Activated CD4-positive, alpha-beta T cell treated with anti-CD3 and anti-CD28 coated beads for 36 hours (primary cell): ENCODE measurements at regions not wholly inside any gene's neighbourhood (a gene's known extent, or its start where the extent isn't known, plus 50 kb on each side); places are given as distances from the start of the nearest gene placed in this dataset.

ENCODE experiments used
- ATAC-seq: fragments of 200-7000 bp; cut with Tn5 transposase; one replicate; pipeline ENCODE4 v1.10.0; 2021; ENCODE audit warnings: mild to moderate bottlenecking, moderate library complexity
- CTCF ChIA-PET: fragments of 350-600 bp; sonication (Branson Sonifier 250); formaldehyde crosslinking; loops from one replicate; lab custom pipeline; 2021; ENCODE audit warnings: antibody characterized with exemption; lab: Charles Lee
- POLR2A ChIA-PET: fragments of 350-600 bp; sonication (Branson Sonifier 250); formaldehyde crosslinking; loops from one replicate; lab custom pipeline; 2021; ENCODE audit warnings: antibody characterized with exemption, inconsistent platforms; lab: Charles Lee
- DNase-seq: peaks from one replicate; pipeline ENCODE4 v3.0.0-alpha.2; 2020
- H3K27ac Mint-ChIP-seq: one replicate; pipeline ENCODE4 v1.8.0; 2021; ENCODE audit warnings: mixed read lengths
- H3K27me3 Mint-ChIP-seq: one replicate; pipeline ENCODE4 v1.8.0; 2021; ENCODE audit warnings: mixed read lengths
- H3K36me3 Mint-ChIP-seq: one replicate; pipeline ENCODE4 v1.8.0; 2021; ENCODE audit warnings: low read depth, mixed read lengths
- H3K4me1 Mint-ChIP-seq: one replicate; pipeline ENCODE4 v1.8.0; 2021; ENCODE audit warnings: mixed read lengths
- H3K4me3 Mint-ChIP-seq: one replicate; pipeline ENCODE4 v1.8.0; 2021; ENCODE audit warnings: mild to moderate bottlenecking, moderate library complexity, mixed read lengths
- H3K9me3 Mint-ChIP-seq: one replicate; pipeline ENCODE4 v1.8.0; 2021; ENCODE audit warnings: low read depth, mixed read lengths
- intact Hi-C, 2 experiments: fragments of 100-400 bp; cut with DNase I in 1 of 2; cut with micrococcal nuclease in 1 of 2; formaldehyde crosslinking; loops; one replicate each; pipeline versions ENCODE4 v1.14.2 to v1.15.1; 2022 to 2024; cut with DNase I, micrococcal nuclease

DNA sequence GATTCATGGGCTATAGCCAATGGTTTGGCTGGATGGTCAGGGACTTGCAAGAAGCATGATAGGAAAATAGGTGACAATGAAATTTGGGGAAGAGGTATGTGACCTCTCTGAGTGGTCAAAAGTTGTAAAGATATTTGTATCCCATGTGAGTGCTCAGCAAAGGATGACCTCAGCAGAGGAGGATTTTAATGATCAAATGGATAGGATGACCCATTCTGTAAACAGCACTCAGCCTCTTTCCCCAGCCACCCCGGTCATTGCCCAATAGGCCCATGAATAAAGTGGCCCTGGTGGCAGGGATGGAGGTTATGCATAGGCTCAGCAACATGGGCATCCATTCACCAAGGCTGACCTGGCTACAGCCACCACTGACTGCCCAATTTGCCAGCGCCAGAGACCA lies 138.4 kb upstream of the SPDL1 start:
- no peaks in the 10 kb centered on the region for H3K4me1 Mint-ChIP-seq
- no peak for ATAC-seq
- intact Hi-C loops: no loop called here
- ChIA-PET CTCF (no interaction called here), POLR2A (no interaction called here)
- no peak overlapping the region for H3K27ac Mint-ChIP-seq
- H3K36me3 Mint-ChIP-seq: no peaks in the 10 kb centered on the region
- no peaks in the 10 kb centered on the region for H3K9me3 Mint-ChIP-seq
- H3K4me3 Mint-ChIP-seq: no peak overlapping the region
- no peaks in the 10 kb centered on the region for H3K27me3 Mint-ChIP-seq
- DNase-seq: no peak

DNA sequence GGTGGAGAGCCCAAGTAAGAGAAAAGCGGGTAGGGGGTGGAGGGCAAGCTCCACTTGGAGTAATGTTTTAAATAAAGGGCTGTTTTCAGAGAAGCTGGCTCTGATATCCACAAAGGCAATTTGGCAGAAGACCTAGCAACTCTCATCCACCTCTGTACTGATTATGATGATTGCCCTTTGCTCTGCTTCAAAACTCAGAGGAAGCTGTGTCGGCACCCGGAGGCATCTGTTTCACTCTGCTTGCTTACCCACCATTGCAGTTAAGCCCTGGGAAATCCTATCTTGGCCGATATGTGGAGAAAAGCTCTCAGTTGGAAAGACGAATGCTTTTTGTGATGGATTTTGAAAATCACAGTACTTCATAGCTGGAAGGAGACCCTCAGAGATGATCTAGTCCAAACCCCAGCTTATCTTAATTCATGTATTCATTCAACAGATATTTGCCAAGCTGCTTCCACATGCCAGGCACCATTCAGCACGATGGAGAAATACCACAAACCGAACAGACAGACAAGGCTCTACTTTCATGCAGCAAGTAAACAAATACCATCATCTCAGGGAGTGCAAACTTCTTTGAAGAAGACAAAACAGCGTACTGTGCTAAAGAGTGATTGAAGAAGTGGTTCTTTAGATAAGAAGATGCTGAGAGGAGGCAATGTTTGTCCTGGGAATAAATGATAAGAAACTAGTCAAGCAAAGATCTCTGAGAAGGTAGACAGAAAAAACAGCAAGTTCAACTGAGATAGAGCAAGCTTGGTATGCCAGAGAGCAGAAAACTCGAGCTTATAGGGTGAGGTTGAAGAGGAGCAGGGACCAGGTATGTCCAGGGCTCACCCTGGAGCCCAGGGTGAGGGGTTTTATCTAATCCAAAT lies 140.4 kb upstream of the SPDL1 start:
- CTCF ChIA-PET: no interaction called here
- no peak overlapping the region for H3K27ac Mint-ChIP-seq

DNA sequence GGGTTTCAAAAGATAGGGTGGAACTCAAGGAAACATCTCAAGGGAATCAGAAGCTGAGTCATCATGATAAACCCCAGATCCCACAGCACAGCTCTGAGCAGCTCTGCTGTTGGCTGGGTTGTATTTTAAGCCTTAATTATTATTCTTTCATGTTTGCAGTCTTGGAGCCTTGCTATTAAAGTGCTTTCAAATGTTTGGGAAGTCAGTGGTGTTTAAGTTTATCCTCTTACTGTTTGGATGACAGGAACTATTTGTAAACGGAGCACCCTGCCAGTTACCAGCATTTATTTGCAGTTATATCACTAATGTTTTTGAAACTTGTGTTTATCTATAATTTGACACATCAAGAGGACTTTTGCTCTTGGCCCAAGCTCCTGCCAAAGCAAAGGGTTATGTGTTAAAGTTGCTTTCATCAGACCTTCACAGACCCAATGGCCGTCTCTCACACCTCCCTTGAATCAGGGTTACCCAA lies 141.1 kb upstream of the SPDL1 start:
- ATAC-seq (no peak), DNase-seq (no peak)
- H3K9me3 Mint-ChIP-seq: no peaks in the 10 kb centered on the region
- no peak overlapping the region for H3K27ac Mint-ChIP-seq
- no peaks in the 10 kb centered on the region for H3K27me3 Mint-ChIP-seq
- POLR2A ChIA-PET: no interaction called here
- intact Hi-C loops: no loop called here
- CTCF ChIA-PET: interaction anchor here (1.0 kb wide), 1 partner anchor 423 kb away, joined by 4 read pairs; no protein-coding TSS in a partner anchor
- no peak overlapping the region for H3K4me3 Mint-ChIP-seq
- H3K36me3 Mint-ChIP-seq: no peaks in the 10 kb centered on the region
- H3K4me1 Mint-ChIP-seq: no peaks in the 10 kb centered on the region

More for the DNA sequence above, 140.4 kb upstream of the SPDL1 start:
- Mint-ChIP-seq H3K4me3 (no peak overlapping the region), H3K27me3 (no peaks in the 10 kb centered on the region), H3K36me3 (no peaks in the 10 kb centered on the region), H3K4me1 (no peaks in the 10 kb centered on the region), H3K9me3 (no peaks in the 10 kb centered on the region)
- POLR2A ChIA-PET: no interaction called here
- no peak for DNase-seq
- intact Hi-C loops: no loop called here
- no peak for ATAC-seq

DNA sequence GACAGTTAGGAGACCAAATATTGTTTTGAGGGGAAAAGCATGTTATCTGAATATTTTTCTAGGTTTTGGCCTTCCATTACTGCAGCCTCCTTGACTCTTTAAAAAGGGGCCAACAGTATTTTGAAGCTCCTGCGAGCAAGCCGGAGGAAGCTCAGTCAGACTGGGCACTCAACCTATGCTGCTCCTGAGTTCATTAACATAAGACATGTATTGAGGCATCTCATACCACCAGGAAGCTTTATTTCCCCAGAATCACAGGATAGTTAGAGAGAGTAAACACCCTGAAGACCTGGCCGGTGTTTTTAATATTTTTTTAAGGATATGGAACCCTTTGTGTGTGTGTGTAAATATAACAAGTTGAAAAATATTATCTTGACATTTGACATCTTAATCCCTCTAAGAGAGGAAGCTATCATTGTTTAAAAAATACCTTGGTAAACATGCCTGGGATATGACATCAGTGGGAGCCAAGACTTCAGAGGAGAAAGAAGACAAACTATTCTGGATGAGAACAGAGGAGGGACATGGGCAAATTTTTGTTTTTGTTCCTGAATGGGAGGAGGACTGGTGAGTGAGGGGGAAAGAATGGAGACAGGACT lies 139.3 kb upstream of the SLIT3 start:
- H3K9me3 Mint-ChIP-seq: no peaks in the 10 kb centered on the region
- no peaks in the 10 kb centered on the region for H3K4me1 Mint-ChIP-seq
- ChIA-PET POLR2A (interaction anchor here (0.6 kb wide), 1 partner anchor 1284 kb away, joined by 5 read pairs; no protein-coding TSS in a partner anchor), CTCF (no interaction called here)
- H3K27me3 Mint-ChIP-seq: no peaks in the 10 kb centered on the region
- intact Hi-C loops: no loop called here
- no peak overlapping the region for H3K4me3 Mint-ChIP-seq
- no peaks in the 10 kb centered on the region for H3K36me3 Mint-ChIP-seq
- DNase-seq: no peak
- H3K27ac Mint-ChIP-seq: no peak overlapping the region
- ATAC-seq: no peak

DNA sequence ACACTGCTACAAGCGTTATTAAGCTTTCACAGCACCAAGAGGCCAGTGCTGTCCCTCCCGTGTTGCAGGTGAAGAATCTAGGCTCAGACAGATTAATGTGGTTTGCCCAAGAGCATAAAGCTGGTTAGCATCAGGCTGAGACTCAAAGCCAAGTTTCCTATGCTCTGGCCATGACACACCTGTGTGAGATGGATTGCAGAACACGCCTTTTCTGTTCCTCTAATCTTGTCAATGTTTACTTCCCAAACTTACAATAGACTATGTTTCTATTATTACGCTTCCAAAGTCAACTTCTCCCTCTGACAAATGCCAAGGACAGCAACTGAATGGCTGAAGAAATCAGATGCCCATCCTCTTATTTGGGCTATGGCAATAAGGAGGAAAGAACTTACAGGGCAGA lies 138.4 kb upstream of the SLIT3 start:
- H3K4me3 Mint-ChIP-seq: no peak overlapping the region
- no peak for ATAC-seq
- POLR2A ChIA-PET: no interaction called here
- no peaks in the 10 kb centered on the region for H3K27me3 Mint-ChIP-seq
- no peak for DNase-seq
- H3K27ac Mint-ChIP-seq: no peak overlapping the region
- no peaks in the 10 kb centered on the region for H3K36me3 Mint-ChIP-seq
- CTCF ChIA-PET: no interaction called here
- no peaks in the 10 kb centered on the region for H3K9me3 Mint-ChIP-seq
- H3K4me1 Mint-ChIP-seq: no peaks in the 10 kb centered on the region
- intact Hi-C loops: no loop called here

DNA sequence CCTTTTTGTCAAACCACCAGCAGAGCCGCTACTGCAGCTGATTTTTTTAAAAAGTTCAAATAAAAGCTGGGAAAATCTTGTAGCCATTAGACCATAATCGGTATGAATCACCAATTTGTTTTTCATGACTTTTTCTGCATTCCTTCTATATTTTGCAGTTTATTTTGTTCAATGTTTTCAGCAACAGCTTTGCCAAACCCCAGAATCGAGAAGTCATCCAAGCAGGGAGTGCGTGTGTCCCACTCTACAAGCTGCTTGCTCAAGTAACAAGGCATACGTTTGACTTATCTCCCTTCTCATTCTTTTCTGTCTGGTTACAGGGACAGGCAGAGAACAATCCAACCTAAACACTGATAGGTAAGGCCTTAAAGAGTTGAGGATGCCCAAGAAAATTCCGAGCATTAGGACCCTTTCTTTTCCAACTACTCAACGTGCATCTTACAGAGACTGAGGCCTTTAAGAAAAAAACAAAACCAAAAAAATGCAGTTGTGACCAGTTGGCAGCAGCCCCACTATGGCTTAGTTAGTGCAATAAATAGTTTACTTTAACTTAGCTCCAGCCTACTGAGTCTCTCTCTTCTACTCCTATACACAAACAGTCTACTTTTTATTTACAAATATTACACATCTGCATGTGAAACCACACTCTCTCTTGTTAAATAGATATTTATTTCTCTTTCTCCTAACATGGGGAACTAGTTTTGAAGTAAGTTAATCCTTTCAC lies 134.7 kb upstream of the SLIT3 start:
- DNase-seq (no peak), ATAC-seq (no peak)
- Mint-ChIP-seq H3K4me3 (no peak overlapping the region), H3K36me3 (no peaks in the 10 kb centered on the region), H3K27me3 (peaks cover 3% of the 10 kb centered on the region), H3K27ac (no peak overlapping the region), H3K4me1 (no peaks in the 10 kb centered on the region), H3K9me3 (no peaks in the 10 kb centered on the region)
- ChIA-PET POLR2A (no interaction called here), CTCF (no interaction called here)
- intact Hi-C loops: no loop called here

DNA sequence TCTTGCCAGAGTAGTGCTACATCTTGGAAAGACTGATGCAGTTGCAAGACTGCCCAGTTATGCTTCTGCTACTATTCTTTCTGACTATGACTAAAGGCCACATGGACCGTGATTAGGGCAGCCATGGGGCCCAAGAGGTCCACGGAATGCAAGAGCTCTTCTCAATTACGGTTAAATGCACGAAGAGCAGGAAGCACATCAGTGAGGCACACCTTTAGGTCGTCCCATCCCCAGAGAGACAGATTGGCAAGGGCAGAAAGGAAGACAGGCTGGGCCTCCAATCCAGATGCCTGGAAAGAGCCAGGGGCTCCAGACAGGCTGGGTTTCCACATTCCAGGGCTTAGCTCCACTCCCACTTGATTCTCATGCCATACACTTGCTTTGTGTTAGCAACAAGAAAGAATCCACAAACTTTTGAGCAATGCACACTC lies 132.3 kb upstream of the SLIT3 start:
- ChIA-PET CTCF (no interaction called here), POLR2A (no interaction called here)
- Mint-ChIP-seq H3K36me3 (no peaks in the 10 kb centered on the region), H3K27ac (no peak overlapping the region), H3K4me3 (no peak overlapping the region), H3K4me1 (no peaks in the 10 kb centered on the region), H3K9me3 (no peaks in the 10 kb centered on the region), H3K27me3 (peaks cover 3% of the 10 kb centered on the region)
- ATAC-seq (no peak), DNase-seq (no peak)
- intact Hi-C loops: no loop called here

DNA sequence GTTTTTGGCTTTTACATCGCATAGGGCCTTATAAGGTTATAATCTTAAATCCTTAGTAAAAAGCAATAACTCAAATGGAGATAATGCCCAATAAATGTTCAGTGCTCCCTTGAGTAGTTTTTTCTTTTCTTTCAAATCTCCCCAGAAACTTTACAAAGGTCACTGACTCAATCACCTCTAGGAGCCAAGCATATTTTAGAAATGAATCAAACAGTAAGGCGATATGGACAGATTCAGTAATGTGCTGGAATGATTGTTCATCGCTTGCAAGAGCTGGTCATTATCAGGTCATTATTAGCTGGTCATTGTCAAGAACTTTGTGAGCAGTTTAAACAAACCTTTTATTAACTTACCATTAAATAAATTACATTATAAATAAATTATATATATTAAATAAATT lies 130.4 kb upstream of the SLIT3 start:
- POLR2A ChIA-PET: no interaction called here
- no peak overlapping the region for H3K4me3 Mint-ChIP-seq
- intact Hi-C loops: no loop called here

DNA sequence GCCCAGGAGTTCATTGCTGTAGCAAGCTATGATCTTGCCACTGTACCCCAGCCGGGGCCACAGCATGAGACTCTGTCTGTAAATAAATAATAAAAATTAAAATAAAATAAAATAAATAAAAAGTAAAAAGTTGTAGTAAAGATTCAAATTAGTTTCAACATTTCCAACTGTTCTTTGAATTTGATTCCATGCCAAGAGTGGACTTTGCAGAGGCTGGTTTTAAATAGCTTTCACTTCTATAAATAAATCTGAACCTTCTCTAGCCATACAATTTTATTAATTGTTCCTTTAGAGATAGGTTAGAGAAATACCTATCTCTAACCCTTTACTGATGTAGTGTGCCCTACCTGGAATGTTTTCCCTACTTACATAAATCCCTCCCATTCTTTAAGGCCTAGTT lies 129.7 kb upstream of the SLIT3 start:
- intact Hi-C loops: no loop called here
- no peak overlapping the region for H3K27ac Mint-ChIP-seq
- DNase-seq (no peak), ATAC-seq (no peak)
- H3K9me3 Mint-ChIP-seq: no peaks in the 10 kb centered on the region
- POLR2A ChIA-PET: no interaction called here
- CTCF ChIA-PET: no interaction called here
- no peak overlapping the region for H3K4me3 Mint-ChIP-seq
- H3K27me3 Mint-ChIP-seq: peaks cover 4% of the 10 kb centered on the region
- no peaks in the 10 kb centered on the region for H3K4me1 Mint-ChIP-seq
- no peaks in the 10 kb centered on the region for H3K36me3 Mint-ChIP-seq

More for the DNA sequence above, 130.4 kb upstream of the SLIT3 start:
- H3K4me1 Mint-ChIP-seq: no peaks in the 10 kb centered on the region
- no peaks in the 10 kb centered on the region for H3K36me3 Mint-ChIP-seq
- CTCF ChIA-PET: no interaction called here
- no peaks in the 10 kb centered on the region for H3K9me3 Mint-ChIP-seq
- peaks cover 3% of the 10 kb centered on the region for H3K27me3 Mint-ChIP-seq
- ATAC-seq (no peak), DNase-seq (no peak)
- no peak overlapping the region for H3K27ac Mint-ChIP-seq

DNA sequence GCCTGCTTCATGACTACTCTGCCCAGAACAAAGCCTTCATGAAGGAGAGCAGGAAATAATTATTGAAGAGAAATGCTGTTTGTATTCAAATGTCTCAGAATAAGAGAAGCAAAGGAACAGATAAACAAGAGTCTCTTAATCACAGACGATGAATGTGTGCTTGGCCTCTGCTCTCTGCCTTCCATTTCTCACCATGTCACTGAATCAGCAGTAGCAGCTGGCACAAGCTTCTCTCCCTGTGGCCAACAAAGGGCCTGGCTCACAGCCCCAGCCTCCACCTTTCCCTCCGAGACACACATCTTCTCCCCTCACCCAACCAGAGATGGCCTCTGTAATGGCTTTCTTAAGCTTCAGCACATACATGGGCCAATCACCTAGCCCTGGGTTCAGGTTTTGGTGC lies 128.1 kb upstream of the SLIT3 start:
- intact Hi-C loops: no loop called here
- DNase-seq (no peak), ATAC-seq (no peak)
- CTCF ChIA-PET: no interaction called here
- H3K36me3 Mint-ChIP-seq: no peaks in the 10 kb centered on the region
- H3K4me1 Mint-ChIP-seq: no peaks in the 10 kb centered on the region
- H3K9me3 Mint-ChIP-seq: no peaks in the 10 kb centered on the region
- POLR2A ChIA-PET: no interaction called here
- no peak overlapping the region for H3K27ac Mint-ChIP-seq
- H3K27me3 Mint-ChIP-seq: peaks cover 4% of the 10 kb centered on the region
- no peak overlapping the region for H3K4me3 Mint-ChIP-seq

DNA sequence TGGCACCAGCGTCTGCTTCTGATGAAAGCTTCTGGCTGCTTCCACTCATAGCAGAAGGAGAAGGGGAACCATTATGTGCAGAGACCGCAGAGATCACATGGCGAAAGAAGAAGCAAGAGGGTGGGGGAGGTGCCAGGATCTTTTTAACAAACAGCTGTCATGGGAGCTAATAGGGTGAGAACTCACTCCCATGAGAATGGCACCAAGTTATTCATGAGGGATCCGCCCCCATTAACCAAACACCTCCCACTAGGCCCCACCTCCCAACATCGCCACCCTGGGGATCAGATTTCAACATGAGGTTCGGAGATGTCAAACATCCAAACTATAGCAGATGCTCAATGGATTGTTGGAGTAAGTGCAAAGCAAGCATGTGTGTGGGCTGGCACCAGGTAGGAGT lies 125.8 kb upstream of the SLIT3 start:
- H3K27me3 Mint-ChIP-seq: peaks cover 2% of the 10 kb centered on the region
- no peak overlapping the region for H3K4me3 Mint-ChIP-seq
- no peak overlapping the region for H3K27ac Mint-ChIP-seq
- H3K36me3 Mint-ChIP-seq: no peaks in the 10 kb centered on the region
- DNase-seq (no peak), ATAC-seq (no peak)
- ChIA-PET POLR2A (no interaction called here), CTCF (no interaction called here)
- no peaks in the 10 kb centered on the region for H3K9me3 Mint-ChIP-seq
- intact Hi-C loops: no loop called here
- H3K4me1 Mint-ChIP-seq: no peaks in the 10 kb centered on the region
